ENCODE measurements at regions not wholly inside any gene's neighbourhood (a gene's known extent, or its start where the extent isn't known, plus 50 kb on each side); places are given as distances from the start of the nearest gene placed in this dataset.

GRCh38 chr2:15828576-15828975 is 111.8 kb upstream of the MYCN start:
- no peak for DNase-seq

DNA sequence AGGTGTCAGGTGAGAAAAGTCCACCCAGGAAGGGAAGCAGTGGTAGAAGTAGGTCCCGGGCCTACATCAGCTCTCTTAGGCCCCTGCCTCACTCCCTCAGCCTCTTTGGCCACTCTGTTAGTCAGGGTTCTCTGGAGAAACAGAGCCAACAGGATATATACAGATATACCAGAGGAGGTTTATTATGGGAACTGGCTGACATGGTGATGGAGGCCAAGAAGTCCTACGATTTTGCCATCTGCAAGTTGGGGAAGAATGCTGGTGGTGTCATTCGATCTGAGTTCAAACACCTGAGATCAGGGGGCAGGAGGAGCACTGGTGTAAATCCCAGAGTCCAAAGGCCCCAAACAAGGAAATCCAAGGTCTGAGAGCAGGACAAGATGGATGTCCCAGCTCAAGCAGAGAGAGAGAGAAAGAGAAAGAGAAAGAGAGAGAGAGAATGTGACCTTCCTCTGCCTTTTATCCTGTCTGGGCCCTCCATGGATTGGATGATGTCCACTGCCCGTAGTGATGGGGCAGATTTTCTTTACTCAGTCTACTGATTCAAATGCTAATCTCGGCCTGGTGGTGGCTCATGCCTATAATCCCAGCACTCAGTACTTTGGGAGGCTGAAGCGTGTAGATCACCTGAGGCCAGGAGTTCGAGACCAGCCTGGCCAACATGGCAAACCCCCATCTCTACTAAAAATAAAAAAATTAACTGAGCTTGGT is 111.1 kb upstream of the MYCN start:
- no peak for DNase-seq

DNA sequence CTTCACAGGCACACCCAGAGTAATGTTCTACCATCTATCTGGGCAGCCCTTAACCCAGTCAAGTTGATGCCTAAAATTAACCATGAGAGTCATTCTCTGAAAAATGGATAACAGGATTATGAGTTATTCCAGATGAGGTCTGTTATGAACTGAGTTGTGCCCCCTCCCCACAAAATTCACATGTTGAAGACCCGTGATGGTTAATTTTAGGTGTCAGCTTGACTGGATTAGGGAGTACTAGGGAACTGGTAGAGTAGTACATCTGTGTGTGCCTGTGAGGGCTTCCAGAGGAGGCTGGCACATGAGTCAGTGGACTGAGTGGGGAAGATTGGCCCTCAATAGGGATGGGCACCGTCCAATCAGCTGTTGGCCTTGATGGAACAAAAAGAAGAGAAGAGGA is 110.4 kb upstream of the MYCN start:
- no peak for DNase-seq

- no peak for DNase-seq
These were observed 109.3 kb upstream of the MYCN start for GRCh38 chr2:15830937-15831549.

GRCh38 chr2:15832030-15832709 is 108.2 kb upstream of the MYCN start:
- no peak for DNase-seq

- DNase-seq, result no peak
These were observed 107.3 kb upstream of the MYCN start for GRCh38 chr2:15832849-15833680.

DNA sequence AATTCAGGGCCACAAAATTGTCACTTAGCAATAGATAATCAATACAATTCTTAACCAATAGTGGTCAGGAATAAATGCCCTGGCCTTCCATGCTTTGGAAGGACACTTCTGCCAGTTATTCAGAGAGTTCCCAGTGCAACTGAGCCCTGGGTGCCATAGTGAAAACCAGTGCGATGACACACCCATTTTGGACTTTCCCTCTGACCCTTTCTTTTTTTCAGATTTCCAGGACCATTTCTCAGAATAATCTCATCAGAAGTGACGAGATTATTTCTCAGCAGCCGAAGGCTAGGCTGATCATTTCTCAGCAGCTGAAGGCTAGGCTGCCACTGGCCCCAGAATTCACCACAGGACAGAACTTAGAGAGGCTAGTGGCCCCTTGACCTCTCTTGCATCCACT is 106.6 kb upstream of the MYCN start:
- no peak for DNase-seq

GRCh38 chr2:15834381-15835031 is 105.8 kb upstream of the MYCN start:
- DNase-seq, result no peak

- no peak for DNase-seq
These were observed 104.2 kb upstream of the MYCN start for GRCh38 chr2:15835991-15836688.

DNA sequence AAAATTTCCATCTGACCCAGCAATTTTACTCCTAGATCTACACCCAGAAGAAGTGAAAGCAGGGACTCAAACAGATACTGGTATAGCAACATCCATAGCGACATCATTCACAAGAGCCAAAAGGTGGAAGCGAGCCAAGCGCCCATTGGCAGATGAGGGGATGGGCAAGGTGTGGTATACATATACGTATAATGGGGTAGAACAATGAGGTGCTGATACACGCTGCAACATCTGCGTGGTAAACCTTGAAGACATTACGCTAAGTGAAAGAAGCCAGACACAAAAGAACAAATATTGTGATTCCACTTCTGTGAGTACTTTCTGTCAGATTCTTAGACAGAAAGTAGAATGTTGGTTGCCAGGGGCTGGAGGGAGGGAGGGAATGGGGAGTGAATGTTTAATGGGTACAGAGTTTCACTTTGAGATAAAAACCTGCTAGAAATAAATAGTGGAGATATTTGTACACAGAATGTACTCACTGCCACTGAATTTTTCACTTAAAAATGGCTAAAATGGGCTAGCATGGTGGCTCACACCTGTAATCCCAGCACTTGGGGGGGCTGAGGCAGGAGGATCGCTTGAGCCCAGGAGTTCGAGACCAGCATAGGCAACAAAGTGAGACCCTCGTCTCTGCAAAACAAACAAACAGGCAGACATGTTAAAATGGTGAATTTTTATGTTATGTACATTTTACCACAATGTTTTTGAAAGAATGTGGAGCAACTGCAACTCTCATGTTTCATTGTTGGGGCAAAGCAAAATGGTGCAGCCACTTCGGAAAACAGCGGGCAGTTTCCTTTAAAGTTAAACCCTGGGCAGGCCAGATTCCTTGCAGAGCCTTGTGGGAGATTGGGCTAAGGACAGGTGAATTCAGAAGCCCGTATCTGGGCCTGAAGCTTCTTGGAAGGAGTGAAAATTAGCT is 103.4 kb upstream of the MYCN start:
- DNase-seq, result no peak

DNA sequence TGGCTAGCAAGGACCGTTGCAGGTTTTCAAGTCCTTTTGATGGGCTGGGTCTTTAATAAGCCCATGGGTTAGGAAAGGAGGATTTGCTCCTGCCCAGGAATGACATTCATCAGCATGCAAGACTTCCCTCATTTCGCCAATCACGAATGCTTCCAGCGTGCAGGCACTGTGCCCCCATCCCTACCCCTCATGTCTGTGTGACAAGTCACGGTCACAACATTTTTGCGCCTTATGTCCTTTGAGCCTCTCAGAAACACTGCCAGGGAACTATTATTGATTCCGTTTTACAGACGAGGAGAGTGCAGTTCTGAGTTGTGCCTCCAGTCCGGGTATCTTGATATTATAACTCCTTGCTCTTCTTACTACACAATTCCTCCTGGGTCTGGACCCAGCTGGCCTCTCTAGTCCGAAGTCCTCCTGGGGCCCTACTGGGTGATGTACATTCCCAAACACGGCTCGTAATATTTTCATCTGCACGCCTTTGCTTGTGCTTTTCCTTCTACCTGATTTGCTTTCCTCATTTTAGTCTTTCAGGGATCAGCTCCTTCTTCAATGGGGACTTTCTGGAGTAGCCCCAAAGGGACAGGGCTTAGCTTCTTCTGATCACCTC is 101.8 kb upstream of the MYCN start:
- DNase-seq, result no peak

GRCh38 chr2:15839426-15840124 is 100.8 kb upstream of the MYCN start:
- DNase-seq, result no peak

DNA sequence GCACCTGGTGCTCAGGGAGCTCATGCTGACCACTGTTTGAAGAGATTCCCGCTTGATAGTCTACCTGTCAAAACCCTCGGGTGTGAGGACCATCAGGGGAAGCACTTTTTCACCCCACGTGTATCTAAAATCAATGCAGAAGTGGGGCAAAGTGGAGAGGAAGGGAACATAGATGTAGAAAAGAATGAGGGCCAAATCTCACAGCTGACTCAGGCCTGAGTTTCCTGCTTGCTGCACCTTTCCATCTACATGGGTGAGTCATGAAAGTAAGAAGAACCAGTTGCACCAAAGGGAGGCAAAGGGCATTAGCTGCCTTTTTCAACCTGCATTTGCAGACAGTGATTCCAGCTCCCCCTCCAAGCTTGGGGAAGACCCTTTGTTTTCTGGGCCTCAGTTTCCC is 100.2 kb upstream of the MYCN start:
- DNase-seq, result no peak

- DNase-seq, result no peak
These were observed 99.4 kb upstream of the MYCN start for GRCh38 chr2:15840969-15841368.

- no peak for DNase-seq
These were observed 98.4 kb upstream of the MYCN start for GRCh38 chr2:15841776-15842560.

- no peak for DNase-seq
These were observed 97.3 kb upstream of the MYCN start for GRCh38 chr2:15842758-15843666.

- peak in 1 of 4 experiments; percentile 4 for DNase-seq
These were observed 96.0 kb upstream of the MYCN start for GRCh38 chr2:15844211-15844801.
